BLaER1 (cell line): ENCODE measurements at regions not wholly inside any gene's neighbourhood (a gene's known extent, or its start where the extent isn't known, plus 50 kb on each side); places are given as distances from the start of the nearest gene placed in this dataset.

ENCODE experiments used
- H3K27ac ChIP-seq: shearing (Covaris generic); formaldehyde crosslinking; 2 replicates; pipeline ENCODE4 v1.8.1; 2022
- H3K27me3 ChIP-seq: shearing (Covaris generic); formaldehyde crosslinking; 2 replicates; pipeline ENCODE4 v1.8.1; 2022
- H3K36me3 ChIP-seq: shearing (Covaris generic); formaldehyde crosslinking; 2 replicates; pipeline ENCODE4 v1.8.1; 2022
- H3K4me1 ChIP-seq: shearing (Covaris generic); formaldehyde crosslinking; 2 replicates; pipeline ENCODE4 v1.8.1; 2022
- H3K4me2 ChIP-seq: shearing (Covaris generic); formaldehyde crosslinking; 2 replicates; pipeline ENCODE4 v1.8.1; 2022
- H3K4me3 ChIP-seq: shearing (Covaris generic); formaldehyde crosslinking; 2 replicates; pipeline ENCODE4 v1.8.1; 2022
- H3K9ac ChIP-seq: shearing (Covaris generic); formaldehyde crosslinking; 2 replicates; pipeline ENCODE4 v1.8.1; 2022
- H3K9me3 ChIP-seq: shearing (Covaris generic); formaldehyde crosslinking; 2 replicates; pipeline ENCODE4 v1.8.1; 2022
- H4K20me1 ChIP-seq: shearing (Covaris generic); formaldehyde crosslinking; 2 replicates; pipeline ENCODE4 v1.8.1; 2022
- Cebpa-rat ChIP-seq: shearing (Covaris generic); IDR thresholded peaks from 2 replicates; pipeline ENCODE4 v1.8.1; 2022

GRCh38 chr2:238963161-238963970 is 115.5 kb downstream of the TWIST2 start:
- Histone ChIP-seq H3K27ac (no peak overlapping the region), H3K27me3 (no peaks in the 10 kb centered on the region), H3K4me1 (no peaks in the 10 kb centered on the region), H3K4me3 (no peak overlapping the region), H3K36me3 (no peaks in the 10 kb centered on the region), H3K9me3 (peaks cover 12% of the 10 kb centered on the region), H3K4me2 (no peak overlapping the region), H4K20me1 (no peaks in the 10 kb centered on the region), H3K9ac (no peak overlapping the region)
- no peak for TF ChIP-seq Cebpa-rat

DNA sequence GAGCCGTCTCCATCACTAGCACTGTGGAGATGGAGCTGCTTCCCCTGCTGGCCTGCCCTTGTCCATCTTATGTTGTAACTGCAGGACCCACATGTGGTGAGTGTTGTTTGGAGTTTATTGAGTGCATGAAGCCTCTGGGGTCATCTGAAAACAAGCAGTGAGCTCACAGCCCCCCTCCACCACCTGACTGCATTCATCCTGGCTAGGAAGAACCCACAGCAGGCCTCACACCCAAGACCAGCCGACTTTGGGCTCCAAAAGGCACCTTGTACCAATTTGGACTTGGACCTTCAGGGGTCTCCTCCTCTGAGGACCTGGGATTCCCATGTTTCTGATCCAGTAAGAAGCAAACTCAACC is 116.1 kb downstream of the TWIST2 start:
- TF ChIP-seq Cebpa-rat = no peak
- no peak overlapping the region for H3K9ac ChIP-seq
- no peaks in the 10 kb centered on the region for H3K27me3 ChIP-seq

GRCh38 chr2:238964544-238965067 is 116.7 kb downstream of the TWIST2 start:
- Histone ChIP-seq H3K27me3 (no peaks in the 10 kb centered on the region), H4K20me1 (no peaks in the 10 kb centered on the region), H3K4me3 (no peak overlapping the region), H3K36me3 (no peaks in the 10 kb centered on the region), H3K4me2 (no peak overlapping the region), H3K4me1 (no peaks in the 10 kb centered on the region), H3K9ac (no peak overlapping the region), H3K27ac (no peak overlapping the region), H3K9me3 (peaks cover 12% of the 10 kb centered on the region)
- no peak for TF ChIP-seq Cebpa-rat

More for the DNA sequence above, 116.1 kb downstream of the TWIST2 start:
- H3K36me3 ChIP-seq = no peaks in the 10 kb centered on the region
- H3K4me3 ChIP-seq = no peak overlapping the region
- H3K9me3 ChIP-seq = peaks cover 12% of the 10 kb centered on the region
- H3K4me1 ChIP-seq = no peaks in the 10 kb centered on the region
- H3K27ac ChIP-seq = no peak overlapping the region
- H3K4me2 ChIP-seq = no peak overlapping the region
- no peaks in the 10 kb centered on the region for H4K20me1 ChIP-seq

GRCh38 chr2:238965371-238966071 is 117.6 kb downstream of the TWIST2 start:
- Histone ChIP-seq H3K4me1 (no peaks in the 10 kb centered on the region), H3K4me2 (no peak overlapping the region), H3K9me3 (peaks cover 6% of the 10 kb centered on the region; the same call in 1 of the 2 replicates), H3K27me3 (no peaks in the 10 kb centered on the region), H4K20me1 (no peaks in the 10 kb centered on the region), H3K27ac (0 out of 2 replicates have a peak overlapping the region, but pooled peaks have one; percentile 6), H3K9ac (no peak overlapping the region), H3K4me3 (no peak overlapping the region), H3K36me3 (no peaks in the 10 kb centered on the region)
- TF ChIP-seq Cebpa-rat = no peak

- Histone ChIP-seq H3K4me2 (no peak overlapping the region), H3K36me3 (no peaks in the 10 kb centered on the region), H3K27ac (no peak overlapping the region), H3K4me1 (no peaks in the 10 kb centered on the region), H3K27me3 (no peaks in the 10 kb centered on the region), H4K20me1 (no peaks in the 10 kb centered on the region), H3K4me3 (no peak overlapping the region), H3K9ac (no peak overlapping the region), H3K9me3 (no peaks in the 10 kb centered on the region)
- TF ChIP-seq Cebpa-rat = no peak
Measured at GRCh38 chr2:238966072-238966937, 118.4 kb downstream of the TWIST2 start.

DNA sequence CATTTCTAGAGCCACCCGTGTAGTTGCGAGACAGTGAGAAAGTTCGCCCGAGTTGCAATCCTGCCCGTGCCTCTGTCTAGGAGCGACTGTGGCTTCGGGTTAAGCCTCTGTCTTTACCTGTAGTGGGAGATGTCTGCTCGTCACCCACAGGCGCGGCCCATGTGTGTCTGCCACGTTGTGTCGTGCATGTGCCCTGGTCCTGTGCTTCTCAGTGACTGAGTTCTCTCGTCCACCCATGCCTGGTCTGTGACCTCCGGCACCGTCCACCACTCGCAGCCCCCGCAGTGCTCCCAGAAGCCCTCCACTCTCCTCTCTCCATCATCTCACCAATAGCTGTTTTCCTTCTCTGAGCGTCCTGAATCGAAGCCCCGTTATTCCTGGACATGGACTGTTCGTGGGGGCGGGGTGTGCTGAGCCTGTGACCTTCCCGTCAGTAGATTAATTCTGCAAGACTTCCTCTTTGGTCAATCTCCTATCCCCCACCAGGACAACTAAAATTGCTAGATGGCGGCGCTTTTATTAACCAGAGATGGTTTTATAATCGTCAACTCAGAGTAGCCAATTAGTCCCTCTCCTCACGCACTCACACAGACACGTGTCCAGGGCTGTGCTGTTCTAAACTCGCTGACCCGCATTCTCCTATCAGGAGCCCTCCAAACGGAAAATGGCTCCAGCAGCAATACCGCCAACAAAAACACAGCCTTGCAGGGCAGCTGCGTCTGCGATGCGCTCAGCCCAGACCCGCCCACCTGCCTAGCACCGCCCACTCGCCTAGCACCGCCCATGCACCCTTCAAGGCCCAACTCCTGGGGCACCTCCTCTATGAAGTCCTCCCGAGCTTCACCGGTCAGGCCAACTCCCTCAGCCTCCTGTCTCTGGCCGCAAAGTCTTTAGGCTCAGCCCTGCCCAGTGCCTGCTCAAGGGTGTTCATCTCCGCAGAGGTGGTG is 119.4 kb downstream of the TWIST2 start:
- H3K27ac ChIP-seq = no peak overlapping the region
- no peaks in the 10 kb centered on the region for H3K4me1 ChIP-seq
- H3K27me3 ChIP-seq = no peaks in the 10 kb centered on the region
- TF ChIP-seq Cebpa-rat = no peak
- no peaks in the 10 kb centered on the region for H3K36me3 ChIP-seq
- H3K4me3 ChIP-seq = no peak overlapping the region
- H3K4me2 ChIP-seq = no peak overlapping the region
- no peaks in the 10 kb centered on the region for H4K20me1 ChIP-seq
- no peak overlapping the region for H3K9ac ChIP-seq
- no peaks in the 10 kb centered on the region for H3K9me3 ChIP-seq

- no peak for TF ChIP-seq Cebpa-rat
- no peak overlapping the region for H3K4me2 ChIP-seq
- no peak overlapping the region for H3K9ac ChIP-seq
- H3K27me3 ChIP-seq = no peaks in the 10 kb centered on the region
- H3K4me3 ChIP-seq = no peak overlapping the region
- no peaks in the 10 kb centered on the region for H3K9me3 ChIP-seq
- H3K36me3 ChIP-seq = no peaks in the 10 kb centered on the region
- no peaks in the 10 kb centered on the region for H3K4me1 ChIP-seq
- no peak overlapping the region for H3K27ac ChIP-seq
- no peaks in the 10 kb centered on the region for H4K20me1 ChIP-seq
Measured at GRCh38 chr2:238967978-238968360, 120.1 kb downstream of the TWIST2 start.

GRCh38 chr2:238968616-238969384 is 120.9 kb downstream of the TWIST2 start:
- Histone ChIP-seq H3K4me2 (no peak overlapping the region), H3K9ac (no peak overlapping the region), H4K20me1 (no peaks in the 10 kb centered on the region), H3K36me3 (no peaks in the 10 kb centered on the region), H3K27ac (no peak overlapping the region), H3K9me3 (no peaks in the 10 kb centered on the region), H3K27me3 (no peaks in the 10 kb centered on the region), H3K4me1 (no peaks in the 10 kb centered on the region), H3K4me3 (no peak overlapping the region)
- no peak for TF ChIP-seq Cebpa-rat
